SK-N-MC (cell line): ENCODE measurements at regions not wholly inside any gene's neighbourhood (a gene's known extent, or its start where the extent isn't known, plus 50 kb on each side); places are given as distances from the start of the nearest gene placed in this dataset.
A peak's percentile ranks its signal among the peaks of the same experiment; 100 is the strongest.

ENCODE experiments used
- DNase-seq: peaks from one replicate; pipeline ENCODE4 v3.0.0-alpha.2; 2011; ENCODE audit warnings: low read depth, low spot score
- H3K27ac ChIP-seq: fragments of 200-600 bp; sonication (generic); 2 replicates; pipeline ENCODE4 v1.5.1; 2016; ENCODE audit warnings: mixed run types
- H3K36me3 ChIP-seq: fragments of 200-600 bp; sonication (generic); 2 replicates; pipeline ENCODE4 v1.6.1; 2017; ENCODE audit warnings: antibody characterized with exemption, low read length, mixed read lengths; ENCODE audit not compliant: insufficient read depth
- H3K4me3 ChIP-seq: fragments of 200-600 bp; sonication (generic); 2 replicates; pipeline ENCODE4 v1.5.1; 2016
- H3K9ac ChIP-seq: fragments of 200-600 bp; sonication (generic); 2 replicates; pipeline ENCODE4 v1.8.0; 2017; ENCODE audit warnings: mixed run types, mixed read lengths; ENCODE audit not compliant: insufficient read length
- H3K9me3 ChIP-seq: fragments of 200-600 bp; sonication (generic); 2 replicates; pipeline ENCODE4 v1.6.1; 2017; ENCODE audit warnings: low read depth, mild to moderate bottlenecking, antibody characterized with exemption, low read length, moderate library complexity, mixed read lengths
- EZH2 ChIP-seq: fragments of 200-600 bp; sonication (generic); IDR thresholded peaks from one replicate; pipeline ENCODE4 v1.6.1; 2017; ENCODE audit warnings: antibody characterized with exemption
- FOXP2 ChIP-seq: optimal IDR thresholded peaks from 2 replicates; pipeline ENCODE3; 2011; ENCODE audit warnings: mild to moderate bottlenecking, moderate library complexity; ENCODE audit not compliant: insufficient read depth; ENCODE audit errors: extremely low read length, control extremely low read depth
- POLR2AphosphoS5 ChIP-seq: IDR thresholded peaks from 2 replicates; pipeline ENCODE4 v1.6.1; 2012; ENCODE audit warnings: mild to moderate bottlenecking, low read depth, low read length, borderline replicate concordance

GRCh38 chr14:73788701-73789551 is 62.7 kb upstream of the PTGR2 start:
- TF ChIP-seq POLR2AphosphoS5 (no peak), EZH2 (no peak), FOXP2 (no peak)
- Histone ChIP-seq H3K9me3 (no peaks in the 10 kb centered on the region), H3K4me3 (peak overlapping the region; percentile 81; the same call in 1 of the 2 replicates), H3K36me3 (no peaks in the 10 kb centered on the region), H3K9ac (no peak overlapping the region), H3K27ac (0 out of 2 replicates have a peak overlapping the region, but pooled peaks have one; percentile 1)
- no peak for DNase-seq

DNA sequence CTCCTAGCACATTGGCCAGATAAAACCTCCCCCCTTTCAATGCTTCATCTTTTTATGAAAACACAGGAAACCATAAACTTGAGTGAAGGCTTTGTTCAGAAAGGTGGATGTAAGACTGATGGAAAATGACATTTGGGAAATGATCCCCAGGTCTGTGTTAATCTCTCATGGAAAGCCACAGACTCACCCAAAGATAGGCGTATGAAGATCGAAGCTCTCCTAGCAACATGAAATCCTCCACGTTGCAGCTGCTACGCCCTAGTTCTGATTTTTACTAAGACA is 63.4 kb upstream of the PTGR2 start:
- Histone ChIP-seq H3K4me3 (peak overlapping the region; percentile 81), H3K27ac (0 out of 2 replicates have a peak overlapping the region, but pooled peaks have one; percentile 1), H3K9me3 (no peaks in the 10 kb centered on the region), H3K36me3 (no peaks in the 10 kb centered on the region), H3K9ac (no peak overlapping the region)
- TF ChIP-seq POLR2AphosphoS5 (no peak), FOXP2 (no peak), EZH2 (no peak)
- DNase-seq, result no peak

DNA sequence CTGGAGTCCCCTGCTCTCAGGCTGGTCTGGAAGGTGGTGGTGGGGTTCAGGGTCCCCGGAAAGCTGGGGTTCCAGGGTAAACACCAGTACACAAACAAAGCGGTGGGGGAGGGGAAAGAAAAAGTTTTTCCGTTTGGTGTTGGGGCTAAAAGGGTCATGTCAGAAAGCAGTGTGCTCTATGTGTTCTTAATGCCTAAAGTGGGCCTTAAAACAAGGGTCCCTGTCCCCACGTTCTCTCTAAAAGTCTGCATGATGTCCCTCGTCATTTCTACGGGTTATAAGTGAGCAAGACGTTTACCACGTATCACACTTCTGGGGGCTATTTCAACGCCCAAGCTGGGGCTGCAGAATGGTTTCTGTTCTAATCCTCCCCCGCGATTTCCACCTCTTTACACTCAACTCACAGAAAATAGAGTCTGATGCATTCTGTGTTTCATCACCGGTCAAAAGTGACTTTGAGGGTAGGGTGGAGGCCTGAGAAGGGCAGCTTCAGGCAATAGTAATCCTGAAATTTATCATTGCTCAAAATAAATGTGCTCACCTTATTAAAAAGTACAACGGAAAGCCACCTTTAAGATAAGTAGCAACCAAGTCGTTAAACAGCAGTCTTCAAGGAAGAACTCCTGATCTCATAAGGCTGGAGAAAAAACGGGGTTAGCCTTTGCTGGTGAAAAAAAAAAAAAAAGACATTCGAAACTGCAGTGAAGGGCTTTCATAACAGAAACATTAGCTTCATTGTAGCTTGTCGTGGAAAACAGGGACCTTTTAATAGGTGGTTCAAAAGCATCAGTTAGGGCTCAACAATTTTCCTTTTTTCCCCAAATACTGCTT is 63.9 kb upstream of the PTGR2 start:
- peak overlapping the region; percentile 89 for H3K9ac ChIP-seq
- H3K4me3 ChIP-seq, result peak overlapping the region; percentile 81
- TF ChIP-seq POLR2AphosphoS5, result no peak; the same call in 1 of the 2 replicates
- TF ChIP-seq FOXP2, result no peak
- TF ChIP-seq EZH2, result no peak
- peak overlapping the region; percentile 86 for H3K27ac ChIP-seq
- no peaks in the 10 kb centered on the region for H3K36me3 ChIP-seq
- no peaks in the 10 kb centered on the region for H3K9me3 ChIP-seq
- DNase-seq, result no peak

- peak overlapping the region; percentile 86 for H3K27ac ChIP-seq
- no peaks in the 10 kb centered on the region for H3K36me3 ChIP-seq
- DNase-seq, result no peak
- H3K4me3 ChIP-seq, result peak overlapping the region; percentile 81
- H3K9ac ChIP-seq, result peak overlapping the region; percentile 89
- no peaks in the 10 kb centered on the region for H3K9me3 ChIP-seq
- TF ChIP-seq EZH2, result no peak
- no peak for TF ChIP-seq POLR2AphosphoS5
- TF ChIP-seq FOXP2, result no peak
Observed at GRCh38 chr14:73786636-73787485, 64.8 kb upstream of the PTGR2 start.

DNA sequence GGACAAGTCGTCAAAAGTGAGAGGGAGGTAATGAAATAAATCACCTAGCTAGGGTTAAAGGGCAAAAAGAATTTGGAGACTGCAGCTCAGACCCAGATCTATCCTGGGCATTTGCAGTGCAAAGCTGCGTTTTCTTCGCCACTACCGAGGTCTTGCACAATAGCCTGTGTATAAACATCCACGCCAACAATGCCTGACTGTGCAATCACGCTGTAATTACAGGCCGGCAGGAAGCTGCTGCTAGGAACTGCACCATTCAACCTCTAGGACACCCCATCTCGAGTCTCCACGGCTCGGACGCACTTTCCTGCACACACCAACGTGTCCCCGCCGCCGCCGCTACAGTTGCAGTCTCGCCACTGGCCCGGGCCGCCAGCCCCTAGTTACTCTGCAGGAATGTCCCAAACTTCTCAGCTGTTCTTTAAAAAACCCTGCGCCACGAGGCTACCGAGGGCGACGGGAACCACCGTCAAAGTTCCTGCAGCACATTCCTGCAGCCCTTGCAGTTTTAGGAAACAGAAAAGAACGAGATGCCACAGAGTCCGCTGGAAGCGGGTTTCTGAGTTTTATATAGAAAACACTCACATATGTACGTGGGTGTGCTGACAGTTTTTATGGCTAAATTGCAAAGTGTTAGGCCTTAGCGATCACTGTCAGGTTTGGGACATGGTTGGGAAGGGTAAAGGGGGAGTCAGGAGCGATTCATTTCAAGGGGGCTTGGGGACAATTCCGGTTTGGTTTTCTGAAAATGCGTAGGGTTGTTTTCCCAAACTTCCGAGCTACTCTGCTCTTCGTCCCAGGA is 65.6 kb upstream of the PTGR2 start:
- Histone ChIP-seq H3K4me3 (peak overlapping the region; percentile 81), H3K27ac (peak overlapping the region; percentile 86), H3K36me3 (no peaks in the 10 kb centered on the region), H3K9ac (peak overlapping the region; percentile 89), H3K9me3 (no peaks in the 10 kb centered on the region)
- DNase-seq, result no peak
- TF ChIP-seq FOXP2, result peak; percentile 76
- peak; percentile 11; the same call in 1 of the 2 replicates for TF ChIP-seq POLR2AphosphoS5
- TF ChIP-seq EZH2, result no peak

DNA sequence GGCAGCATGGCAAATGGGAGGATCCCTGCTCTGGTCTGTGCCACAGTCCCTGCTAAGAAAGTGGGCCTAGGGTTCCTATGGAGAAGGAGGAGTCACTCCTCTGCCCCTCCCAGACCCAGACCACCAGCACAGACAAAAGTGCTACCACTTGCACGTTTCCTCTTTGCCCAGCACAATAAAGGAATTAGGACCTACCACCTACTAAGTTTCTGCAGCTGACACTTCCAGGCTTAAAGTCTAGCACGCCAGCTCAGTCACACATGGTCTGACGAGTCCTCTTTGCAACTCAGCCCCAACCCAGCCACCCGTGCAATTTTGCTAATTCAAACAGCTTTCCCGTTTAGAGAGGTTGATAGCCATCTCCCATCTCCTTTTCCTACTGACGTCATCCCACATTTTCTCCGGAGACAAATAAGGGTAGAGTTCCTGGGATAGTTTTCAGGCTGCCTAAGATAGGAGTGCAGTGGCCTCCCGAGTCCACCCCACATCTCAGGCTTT is 66.2 kb upstream of the PTGR2 start:
- peak; percentile 50 for DNase-seq
- Histone ChIP-seq H3K9me3 (no peaks in the 10 kb centered on the region), H3K36me3 (no peaks in the 10 kb centered on the region), H3K4me3 (peak overlapping the region; percentile 81), H3K9ac (peak overlapping the region; percentile 89), H3K27ac (peak overlapping the region; percentile 86)
- no peak for TF ChIP-seq FOXP2
- TF ChIP-seq POLR2AphosphoS5, result peak; percentile 46

DNA sequence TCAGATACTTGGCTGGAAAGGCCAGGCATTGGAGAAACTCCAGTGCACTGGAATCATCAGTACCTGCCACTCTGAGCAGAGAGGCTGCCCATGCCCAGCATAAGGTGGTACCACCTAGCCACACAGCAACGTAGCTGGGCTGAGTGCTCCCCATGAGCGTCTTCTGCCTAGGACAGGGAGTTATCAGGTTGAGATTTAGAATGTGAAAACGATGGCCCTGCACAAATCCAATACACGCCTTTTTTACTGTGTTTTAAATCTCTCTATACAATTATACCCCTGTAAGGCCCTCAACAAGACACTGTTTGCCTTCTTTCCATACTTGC is 66.7 kb upstream of the PTGR2 start:
- H3K4me3 ChIP-seq, result peak overlapping the region; percentile 81

More for the DNA sequence above, 66.7 kb upstream of the PTGR2 start:
- Histone ChIP-seq H3K27ac (peak overlapping the region; percentile 86), H3K9ac (peak overlapping the region; percentile 20), H3K36me3 (no peaks in the 10 kb centered on the region), H3K9me3 (no peaks in the 10 kb centered on the region)
- TF ChIP-seq EZH2 (no peak), FOXP2 (no peak)
- DNase-seq, result no peak
